Neural progenitor cell (in vitro differentiated cells): ENCODE measurements at regions not wholly inside any gene's neighbourhood (a gene's known extent, or its start where the extent isn't known, plus 50 kb on each side); places are given as distances from the start of the nearest gene placed in this dataset. TPM values are rescaled to one million over a fixed set of nuclear protein-coding genes. Genes with fewer than 3 reads are reported as not detected.
"Not testable (repeated sequence)": the region's sequence is repeated elsewhere in the genome, so short reads cannot be mapped to it uniquely, and the experiment has no call there.

ENCODE experiments used
- DNase-seq: peaks from one replicate; pipeline ENCODE4 v3.0.0-alpha.2; 2016; ENCODE audit warnings: low spot score
- H2AFZ ChIP-seq: fragments of 200-600 bp; sonication (generic); replicated peaks from 2 replicates; pipeline ENCODE4 v1.6.1; 2016; ENCODE audit warnings: antibody characterized with exemption
- H3F3A ChIP-seq: fragments of 200-600 bp; sonication (generic); 2 replicates; pipeline ENCODE4 v1.6.1; 2016; ENCODE audit warnings: antibody characterized with exemption, low read depth
- H3K27ac ChIP-seq: fragments of 200-600 bp; sonication (generic); 2 replicates; pipeline ENCODE4 v1.5.1; 2016; ENCODE audit warnings: mild to moderate bottlenecking
- H3K27me3 ChIP-seq: fragments of 200-600 bp; sonication (generic); 2 replicates; pipeline ENCODE4 v1.6.1; 2016; ENCODE audit warnings: mild to moderate bottlenecking, moderate library complexity
- H3K36me3 ChIP-seq: fragments of 200-600 bp; sonication (generic); 2 replicates; pipeline ENCODE4 v1.5.1; 2016
- H3K4me1 ChIP-seq: fragments of 200-600 bp; sonication (generic); 2 replicates; pipeline ENCODE4 v1.6.1; 2016; ENCODE audit warnings: mixed run types
- H3K4me2 ChIP-seq: fragments of 200-600 bp; sonication (generic); 2 replicates; pipeline ENCODE4 v1.6.1; 2016
- H3K4me3 ChIP-seq: fragments of 200-600 bp; sonication (generic); 2 replicates; pipeline ENCODE4 v1.5.1; 2016
- H3K79me2 ChIP-seq: fragments of 200-600 bp; sonication (generic); 2 replicates; pipeline ENCODE4 v1.6.1; 2016; ENCODE audit warnings: low read depth
- H3K9ac ChIP-seq: fragments of 200-600 bp; sonication (generic); 2 replicates; pipeline ENCODE4 v1.6.1; 2016
- H3K9me3 ChIP-seq: fragments of 200-600 bp; sonication (generic); 2 replicates; pipeline ENCODE4 v1.5.1; 2016; ENCODE audit warnings: low read depth
- H4K20me1 ChIP-seq: fragments of 200-600 bp; sonication (generic); 2 replicates; pipeline ENCODE4 v1.6.1; 2016; ENCODE audit warnings: low read depth
- H3K27ac Mint-ChIP-seq: 3 replicates; pipeline ENCODE4 v1.8.0; 2021; ENCODE audit warnings: mixed read lengths
- H3K27me3 Mint-ChIP-seq: 2 replicates; pipeline ENCODE4 v1.8.0; 2022; ENCODE audit warnings: low read depth, mild to moderate bottlenecking, inconsistent platforms, moderate library complexity, mixed read lengths; ENCODE audit not compliant: insufficient read depth
- H3K36me3 Mint-ChIP-seq: 3 replicates; pipeline ENCODE4 v1.8.0; 2021; ENCODE audit warnings: mixed read lengths
- H3K4me1 Mint-ChIP-seq: 3 replicates; pipeline ENCODE4 v1.8.0; 2021; ENCODE audit warnings: mixed read lengths
- H3K4me3 Mint-ChIP-seq: 3 replicates; pipeline ENCODE4 v1.8.0; 2021; ENCODE audit warnings: mild to moderate bottlenecking, moderate library complexity, mixed read lengths
- H3K9me3 Mint-ChIP-seq: 3 replicates; pipeline ENCODE4 v1.8.0; 2020; ENCODE audit warnings: mixed read lengths
- CTCF ChIP-seq: fragments of 200-600 bp; sonication (generic); IDR thresholded peaks from 2 replicates; pipeline ENCODE4 v1.5.1; 2017; ENCODE audit warnings: antibody characterized with exemption, mild to moderate bottlenecking
- EZH2 ChIP-seq: fragments of 200-600 bp; sonication (generic); IDR thresholded peaks from 2 replicates; pipeline ENCODE4 v1.6.1; 2017; ENCODE audit warnings: antibody characterized with exemption, mild to moderate bottlenecking, moderate library complexity
- EZH2phosphoT487 ChIP-seq: fragments of 200-600 bp; sonication (generic); IDR thresholded peaks from 2 replicates; pipeline ENCODE4 v1.6.1; 2017; ENCODE audit warnings: antibody characterized with exemption
- small RNA-seq: library from RNA; depleted of rRNA; stranded (forward); fragments of <200 nt; gene quantifications from one replicate; pipeline ENCODE3, GENCODE V24; 2015

- no peak for DNase-seq
- H3K36me3 Mint-ChIP-seq: peaks cover 9% of the 10 kb centered on the region
Observed at GRCh38 chr15:19899021-19899824, 642.4 kb downstream of the GOLGA6L6 start.

GRCh38 chr15:19888811-19889210 is 652.8 kb downstream of the GOLGA6L6 start:
- H3K27ac ChIP-seq, H3K4me1 ChIP-seq, H3K4me1 Mint-ChIP-seq, H3K27me3 ChIP-seq, H3K4me2 ChIP-seq, H3K9ac ChIP-seq, DNase-seq, H3K36me3 Mint-ChIP-seq, H3F3A ChIP-seq, H3K4me3 ChIP-seq, H4K20me1 ChIP-seq, H3K79me2 ChIP-seq, H2AFZ ChIP-seq, H3K36me3 ChIP-seq, H3K9me3 ChIP-seq, H3K27ac Mint-ChIP-seq, H3K4me3 Mint-ChIP-seq, H3K27me3 Mint-ChIP-seq: not testable (repeated sequence)
- peaks cover 22% of the 10 kb centered on the region for H3K9me3 Mint-ChIP-seq

More at GRCh38 chr15:19899021-19899824, 642.4 kb downstream of the GOLGA6L6 start:
- Histone ChIP-seq H3K79me2 (no peaks in the 10 kb centered on the region), H2AFZ (no peak overlapping the region), H3K9me3 (peaks cover 26% of the 10 kb centered on the region), H4K20me1 (no peaks in the 10 kb centered on the region), H3K9ac (no peak overlapping the region), H3F3A (no peaks in the 10 kb centered on the region), H3K4me2 (no peak overlapping the region), H3K27me3 (no peaks in the 10 kb centered on the region), H3K4me3 (no peak overlapping the region), H3K36me3 (no peaks in the 10 kb centered on the region), H3K4me1 (no peaks in the 10 kb centered on the region), H3K27ac (no peak overlapping the region)
- Mint-ChIP-seq H3K27ac (no peak overlapping the region), H3K27me3 (no peaks in the 10 kb centered on the region), H3K4me3 (no peak overlapping the region), H3K9me3 (peaks cover 44% of the 10 kb centered on the region), H3K4me1 (no peaks in the 10 kb centered on the region)
- TF ChIP-seq CTCF: no peak
- TF ChIP-seq EZH2: no peak
- no peak for TF ChIP-seq EZH2phosphoT487

GRCh38 chr15:19844061-19844460 is 697.5 kb downstream of the GOLGA6L6 start:
- not testable (repeated sequence) for H3K4me3 Mint-ChIP-seq, H3K9ac ChIP-seq, H3K9me3 ChIP-seq, H3K4me1 ChIP-seq, H3K4me3 ChIP-seq, H2AFZ ChIP-seq, H3K36me3 Mint-ChIP-seq, DNase-seq, H3K27ac Mint-ChIP-seq, H3K27me3 Mint-ChIP-seq, H3K27me3 ChIP-seq, H3K4me2 ChIP-seq, H3K27ac ChIP-seq, H3K79me2 ChIP-seq, H4K20me1 ChIP-seq, H3K36me3 ChIP-seq, H3F3A ChIP-seq, H3K4me1 Mint-ChIP-seq
- peaks cover 15% of the 10 kb centered on the region for H3K9me3 Mint-ChIP-seq

Small RNA genes in the stretch of these regions (small RNA-seq; reads per million reads assigned to genes)
- gene AC138701.2: not detected
- gene IGHD1OR15-1A: not detected
- not detected for gene IGHD2OR15-2A
- gene IGHD3OR15-3A: not detected
- not detected for gene IGHD4OR15-4A
- not detected for gene IGHD5OR15-5A
- not detected for gene RN7SL584P
- gene RNU6-978P: not detected
